ENCODE measurements at regions not wholly inside any gene's neighbourhood (a gene's known extent, or its start where the extent isn't known, plus 50 kb on each side); places are given as distances from the start of the nearest gene placed in this dataset.

DNA sequence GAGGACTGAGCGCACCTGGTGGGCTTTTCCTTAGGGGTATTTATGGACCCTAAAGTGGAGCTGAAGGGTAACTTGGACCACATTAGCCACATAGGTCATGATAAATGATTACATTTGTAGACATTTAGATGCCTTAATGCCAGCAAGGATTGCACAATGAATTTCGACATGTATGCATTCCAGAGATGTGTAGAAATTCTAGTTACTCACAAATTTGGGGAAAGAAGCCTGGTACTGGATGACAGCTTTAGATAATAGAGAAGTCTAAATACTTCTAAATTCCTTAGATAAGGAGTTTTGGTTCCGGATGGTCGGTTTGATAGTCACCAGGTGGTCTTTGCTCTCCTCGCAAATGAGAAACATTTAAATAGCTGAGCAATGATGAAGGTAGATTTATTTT, 609.5 kb upstream of the PRKX start:
- H3K36me3 ChIP-seq (ENCODE audit: control insufficient read depth, insufficient read depth, low read length), result no peaks in the 10 kb centered on the region
- no peak overlapping the region for H3K27ac ChIP-seq (ENCODE audit: low read depth, low read length)
- Mint-ChIP-seq H3K4me1 (peaks cover 11% of the 10 kb centered on the region), H3K27me3 (ENCODE audit: insufficient read depth) (no peaks in the 10 kb centered on the region), H3K4me3 (no peak overlapping the region), H3K27ac (no peak overlapping the region), H3K36me3 (ENCODE audit: low read depth) (no peaks in the 10 kb centered on the region), H3K9me3 (no peaks in the 10 kb centered on the region)
- H3K4me3 ChIP-seq (ENCODE audit: low read length), result no peak overlapping the region
- no peaks in the 10 kb centered on the region for H3K27me3 ChIP-seq (ENCODE audit: control insufficient read depth, insufficient read depth, low read length, poor library complexity, severe bottlenecking)
- peaks cover 2% of the 10 kb centered on the region for H3K4me1 ChIP-seq (ENCODE audit: control insufficient read depth, insufficient read depth, low read length)
- DNase-seq, result no peak
- TF ChIP-seq, protein P1, sequence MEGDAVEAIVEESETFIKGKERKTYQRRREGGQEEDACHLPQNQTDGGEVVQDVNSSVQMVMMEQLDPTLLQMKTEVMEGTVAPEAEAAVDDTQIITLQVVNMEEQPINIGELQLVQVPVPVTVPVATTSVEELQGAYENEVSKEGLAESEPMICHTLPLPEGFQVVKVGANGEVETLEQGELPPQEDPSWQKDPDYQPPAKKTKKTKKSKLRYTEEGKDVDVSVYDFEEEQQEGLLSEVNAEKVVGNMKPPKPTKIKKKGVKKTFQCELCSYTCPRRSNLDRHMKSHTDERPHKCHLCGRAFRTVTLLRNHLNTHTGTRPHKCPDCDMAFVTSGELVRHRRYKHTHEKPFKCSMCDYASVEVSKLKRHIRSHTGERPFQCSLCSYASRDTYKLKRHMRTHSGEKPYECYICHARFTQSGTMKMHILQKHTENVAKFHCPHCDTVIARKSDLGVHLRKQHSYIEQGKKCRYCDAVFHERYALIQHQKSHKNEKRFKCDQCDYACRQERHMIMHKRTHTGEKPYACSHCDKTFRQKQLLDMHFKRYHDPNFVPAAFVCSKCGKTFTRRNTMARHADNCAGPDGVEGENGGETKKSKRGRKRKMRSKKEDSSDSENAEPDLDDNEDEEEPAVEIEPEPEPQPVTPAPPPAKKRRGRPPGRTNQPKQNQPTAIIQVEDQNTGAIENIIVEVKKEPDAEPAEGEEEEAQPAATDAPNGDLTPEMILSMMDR (conservative IDR thresholded peaks at IDR 0.05), result no peak
- no peak overlapping the region for H3K9ac ChIP-seq (ENCODE audit: extremely low read depth, low read length, poor library complexity, severe bottlenecking)
- 97% methylated on average over 2 of the region's 5 CpGs; no CpG with 5 or more reads in 1 of the 2 experiments for WGBS, 2 experiments (ENCODE audit: insufficient coverage in 1 of 2, insufficient read length in 1 of 2)
- no peaks in the 10 kb centered on the region for H3K9me3 ChIP-seq (ENCODE audit: control insufficient read depth, low read length)

DNA sequence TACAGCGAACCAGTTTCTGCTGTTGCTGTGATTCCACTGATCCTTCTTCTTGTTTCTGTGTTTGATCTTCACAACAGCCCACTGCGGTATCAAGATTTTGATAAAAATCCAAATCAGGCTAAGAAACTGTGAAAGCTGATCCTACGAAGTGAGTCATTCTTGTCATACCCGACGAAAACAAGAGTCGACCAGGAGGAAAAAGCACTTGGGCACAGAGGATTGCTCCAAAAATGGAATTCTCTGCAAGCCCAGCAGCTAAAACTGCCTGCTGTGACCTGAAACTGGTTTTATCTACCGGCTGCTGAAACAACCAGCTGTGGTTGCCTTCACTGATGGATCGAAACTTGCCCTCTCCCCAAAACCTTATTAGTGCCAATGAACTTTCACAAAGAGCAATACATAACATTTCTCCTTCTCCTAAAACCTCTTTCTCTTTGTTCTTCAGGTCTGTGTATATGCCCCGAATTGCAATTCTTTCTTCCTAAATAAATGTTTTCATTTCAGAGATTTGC, 607.0 kb upstream of the PRKX start:
- Mint-ChIP-seq H3K27ac (peak overlapping the region; percentile 81), H3K4me3 (no peak overlapping the region), H3K27me3 (ENCODE audit: insufficient read depth) (no peaks in the 10 kb centered on the region), H3K4me1 (peaks cover 16% of the 10 kb centered on the region), H3K36me3 (ENCODE audit: low read depth) (no peaks in the 10 kb centered on the region), H3K9me3 (no peaks in the 10 kb centered on the region)
- Histone ChIP-seq H3K9ac (ENCODE audit: extremely low read depth, low read length, poor library complexity, severe bottlenecking) (no peak overlapping the region), H3K9me3 (ENCODE audit: control insufficient read depth, low read length) (no peaks in the 10 kb centered on the region), H3K4me3 (ENCODE audit: low read length) (no peak overlapping the region), H3K27ac (ENCODE audit: low read depth, low read length) (no peak overlapping the region), H3K27me3 (ENCODE audit: control insufficient read depth, insufficient read depth, low read length, poor library complexity, severe bottlenecking) (no peaks in the 10 kb centered on the region), H3K4me1 (ENCODE audit: control insufficient read depth, insufficient read depth, low read length) (peaks cover 2% of the 10 kb centered on the region), H3K36me3 (ENCODE audit: control insufficient read depth, insufficient read depth, low read length) (no peaks in the 10 kb centered on the region)
- TF ChIP-seq, protein P1 (conservative IDR thresholded peaks at IDR 0.05), result no peak
- 44 to 54% methylated on average over 2 to 9 of the region's 9 CpGs for WGBS, 2 experiments (ENCODE audit: insufficient coverage in 1 of 2, insufficient read length in 1 of 2)
- peak; percentile 61 for DNase-seq

DNA sequence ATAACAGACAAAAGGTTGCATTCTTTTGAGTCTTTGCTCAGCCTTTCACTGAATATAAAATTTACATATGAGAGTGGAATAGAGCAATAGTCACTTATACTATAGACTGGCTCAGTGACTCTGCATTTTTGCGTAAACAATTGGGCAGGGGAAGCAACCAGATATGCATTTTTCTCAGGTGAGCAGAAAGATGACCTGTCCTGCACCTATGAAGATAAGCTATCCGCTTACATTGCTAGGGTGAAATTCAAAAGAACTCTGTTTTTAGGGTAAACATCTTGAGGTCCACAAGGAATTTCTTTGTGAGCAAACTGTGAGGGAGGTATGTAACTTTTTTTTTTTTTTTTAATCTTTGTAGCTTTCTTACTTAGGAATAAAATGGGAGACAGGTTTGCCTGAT, 602.4 kb upstream of the PRKX start:
- no peak overlapping the region for H3K4me3 Mint-ChIP-seq
- TF ChIP-seq, protein P1 (conservative IDR thresholded peaks at IDR 0.05), result no peak
- Histone ChIP-seq H3K27me3 (ENCODE audit: control insufficient read depth, insufficient read depth, low read length, poor library complexity, severe bottlenecking) (no peaks in the 10 kb centered on the region), H3K4me3 (ENCODE audit: low read length) (no peak overlapping the region), H3K9me3 (ENCODE audit: control insufficient read depth, low read length) (no peaks in the 10 kb centered on the region), H3K36me3 (ENCODE audit: control insufficient read depth, insufficient read depth, low read length) (no peaks in the 10 kb centered on the region), H3K9ac (ENCODE audit: extremely low read depth, low read length, poor library complexity, severe bottlenecking) (no peak overlapping the region), H3K27ac (ENCODE audit: low read depth, low read length) (no peak overlapping the region), H3K4me1 (ENCODE audit: control insufficient read depth, insufficient read depth, low read length) (no peaks in the 10 kb centered on the region)
- H3K36me3 Mint-ChIP-seq (ENCODE audit: low read depth), result no peaks in the 10 kb centered on the region
- WGBS, 2 experiments (ENCODE audit: insufficient coverage in 1 of 2, insufficient read length in 1 of 2), result 89 to 100% methylated on average over 1 to 2 of the region's 2 CpGs
- no peaks in the 10 kb centered on the region for H3K27me3 Mint-ChIP-seq (ENCODE audit: insufficient read depth)
- H3K27ac Mint-ChIP-seq, result no peak overlapping the region
- no peaks in the 10 kb centered on the region for H3K9me3 Mint-ChIP-seq
- H3K4me1 Mint-ChIP-seq, result peaks cover 16% of the 10 kb centered on the region
- no peak for DNase-seq
